ENCODE measurements at regions not wholly inside any gene's neighbourhood (a gene's known extent, or its start where the extent isn't known, plus 50 kb on each side); places are given as distances from the start of the nearest gene placed in this dataset.

GRCh38 chr12:105980533-105980932 lies 158.2 kb downstream of the NUAK1 start:
- TF ChIP-seq GATA2 (IDR thresholded peaks at IDR 0.05; ENCODE audit: low read depth, low read length) (no peak), GATA3 (IDR thresholded peaks at IDR 0.05; ENCODE audit: low read depth, low read length) (no peak)

Data from SH-SY5Y (cell line).